ENCODE measurements at regions not wholly inside any gene's neighbourhood (a gene's known extent, or its start where the extent isn't known, plus 50 kb on each side); places are given as distances from the start of the nearest gene placed in this dataset.
"Not testable (repeated sequence)": the region's sequence is repeated elsewhere in the genome, so short reads cannot be mapped to it uniquely, and the experiment has no call there.

- no peak for DNase-seq
Measured at GRCh38 chr2:236348976-236349375, 84.8 kb upstream of the ASB18 start.

DNA sequence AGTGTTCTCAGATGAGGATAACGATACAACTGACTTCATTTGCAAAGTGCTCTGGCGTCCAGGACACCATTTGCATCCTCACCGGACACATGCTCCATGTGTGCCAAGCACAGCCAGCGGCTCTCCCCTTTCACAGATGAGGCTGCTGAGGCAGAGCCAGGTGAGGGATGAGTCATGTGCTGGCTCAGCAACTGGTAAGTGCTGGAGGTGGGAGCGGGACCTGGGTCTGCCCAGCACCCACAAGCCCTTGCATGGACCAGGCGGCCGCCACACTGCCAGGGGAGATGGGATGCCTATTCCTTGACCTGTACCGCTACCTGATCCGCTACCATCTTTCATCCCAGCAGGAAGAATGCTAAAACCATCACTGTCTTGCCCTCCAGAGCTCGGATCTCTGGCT is 86.2 kb upstream of the ASB18 start:
- DNase-seq, result no peak

DNA sequence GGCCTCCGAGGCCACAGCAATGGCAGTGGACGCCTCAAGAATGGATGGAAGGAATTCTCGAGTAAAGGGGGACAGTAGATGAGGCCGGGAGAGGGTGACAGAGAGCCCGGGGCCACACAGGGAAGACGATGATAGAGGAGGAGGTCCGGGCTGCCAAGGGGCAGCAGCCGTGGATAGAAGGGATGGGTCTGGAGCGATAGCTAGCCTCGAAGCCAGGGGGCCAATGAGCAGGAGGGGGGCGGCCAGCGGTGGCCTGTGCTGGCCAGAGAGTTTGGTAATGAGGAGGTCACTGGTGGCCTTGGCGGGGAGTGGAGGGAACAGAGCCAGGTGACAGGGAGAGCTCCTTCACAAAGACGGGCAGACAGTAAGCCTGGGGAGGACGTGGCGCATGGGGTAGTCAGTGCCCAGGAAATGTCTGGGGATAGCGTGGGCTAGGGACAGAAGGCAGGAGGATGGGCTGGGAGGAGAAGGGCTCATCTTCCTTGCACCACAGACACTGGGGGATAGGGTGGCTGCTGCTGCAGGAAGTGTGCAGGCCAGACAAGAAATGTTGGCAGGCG is 87.8 kb upstream of the ASB18 start:
- DNase-seq, result no peak

GRCh38 chr2:236352761-236353593 is 88.8 kb upstream of the ASB18 start:
- peak; percentile 40 for DNase-seq

GRCh38 chr2:236353594-236353942 is 89.4 kb upstream of the ASB18 start:
- no peak for DNase-seq

- DNase-seq, result no peak
Measured at GRCh38 chr2:236354056-236354940, 90.1 kb upstream of the ASB18 start.

DNA sequence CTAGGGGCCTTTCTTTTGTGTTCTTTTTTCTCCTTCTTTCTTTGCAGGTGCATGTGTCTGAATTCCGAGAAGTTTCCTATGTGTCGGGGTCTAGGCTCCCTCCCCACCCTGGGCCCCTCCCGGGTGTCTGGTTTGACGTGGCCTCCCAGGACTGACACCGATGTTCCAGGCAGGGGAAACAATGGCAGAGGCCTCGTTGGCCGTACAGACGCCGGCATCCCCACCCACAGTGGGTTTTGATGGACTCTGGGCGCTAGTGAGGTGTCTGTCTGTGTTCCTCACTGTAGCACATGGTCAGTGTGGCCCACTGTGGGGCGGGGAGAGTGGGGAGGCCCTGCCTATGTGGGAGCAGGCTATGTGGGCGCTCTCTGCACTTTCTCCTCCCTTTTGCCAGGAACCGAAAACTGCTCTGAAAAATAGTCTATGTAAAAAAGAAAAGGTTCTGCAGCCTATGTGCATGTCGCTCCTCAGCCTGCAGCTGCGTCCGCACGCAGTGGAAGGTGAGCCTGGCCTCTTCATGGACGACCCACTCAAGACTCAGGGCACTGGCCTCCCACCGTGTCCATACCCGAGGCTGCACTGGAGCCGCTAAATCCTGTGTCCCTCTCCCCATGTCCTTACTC is 90.9 kb upstream of the ASB18 start:
- no peak for DNase-seq

- DNase-seq, result no peak
Measured at GRCh38 chr2:236355911-236356310, 91.7 kb upstream of the ASB18 start.

DNA sequence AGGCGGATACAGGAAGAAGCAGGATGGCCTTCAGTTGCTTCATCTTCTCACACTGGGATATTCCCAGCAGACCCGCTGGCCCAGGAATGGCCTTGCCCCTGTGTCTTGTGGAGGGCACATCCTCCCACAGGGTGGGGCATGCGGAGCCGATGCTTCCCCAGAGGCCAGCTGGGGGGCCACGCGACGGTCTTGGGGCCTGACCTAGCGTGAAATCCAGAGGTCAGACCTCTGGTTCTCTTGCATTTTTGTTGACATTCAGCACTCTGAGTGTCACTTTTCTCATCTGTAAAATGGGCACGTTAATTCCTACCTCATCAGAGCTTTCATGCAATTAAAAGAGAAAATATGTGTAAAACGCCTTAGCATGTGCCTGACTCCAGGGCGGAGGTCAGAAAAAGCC is 92.1 kb upstream of the ASB18 start:
- not testable (repeated sequence) for DNase-seq

GRCh38 chr2:236358482-236358881 is 94.3 kb upstream of the ASB18 start:
- not testable (repeated sequence) for DNase-seq

DNA sequence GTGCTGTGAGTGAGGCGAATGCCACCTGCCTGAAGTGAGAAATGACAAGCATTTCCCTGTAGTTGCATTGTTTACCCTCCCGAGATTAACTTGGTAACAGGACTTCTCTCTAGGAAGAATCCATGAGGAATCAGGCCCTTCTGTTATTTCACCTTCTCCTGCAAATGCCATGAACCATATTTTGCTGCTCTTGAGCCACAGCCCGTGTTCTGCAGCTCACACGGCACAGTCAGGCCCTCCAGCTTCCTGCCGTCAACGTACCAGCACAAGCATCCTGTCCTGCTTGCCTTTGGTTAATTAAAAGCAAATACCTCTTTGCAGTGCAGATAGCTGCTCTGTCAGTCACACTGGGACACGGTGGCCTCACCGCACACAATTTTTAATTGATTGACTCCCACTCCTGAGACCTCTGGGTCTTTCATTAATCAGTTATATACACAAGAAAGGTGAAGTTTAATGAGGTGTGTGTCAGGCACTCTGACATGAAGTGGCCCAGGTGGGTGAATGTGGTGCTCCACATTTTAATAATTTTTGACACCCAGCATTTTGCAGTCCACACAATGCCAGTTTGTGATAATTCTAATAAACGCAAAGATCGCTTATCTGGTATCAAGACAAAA is 95.3 kb upstream of the ASB18 start:
- DNase-seq, result no peak

- DNase-seq, result no peak
Measured at GRCh38 chr2:236360496-236360895, 96.3 kb upstream of the ASB18 start.

DNA sequence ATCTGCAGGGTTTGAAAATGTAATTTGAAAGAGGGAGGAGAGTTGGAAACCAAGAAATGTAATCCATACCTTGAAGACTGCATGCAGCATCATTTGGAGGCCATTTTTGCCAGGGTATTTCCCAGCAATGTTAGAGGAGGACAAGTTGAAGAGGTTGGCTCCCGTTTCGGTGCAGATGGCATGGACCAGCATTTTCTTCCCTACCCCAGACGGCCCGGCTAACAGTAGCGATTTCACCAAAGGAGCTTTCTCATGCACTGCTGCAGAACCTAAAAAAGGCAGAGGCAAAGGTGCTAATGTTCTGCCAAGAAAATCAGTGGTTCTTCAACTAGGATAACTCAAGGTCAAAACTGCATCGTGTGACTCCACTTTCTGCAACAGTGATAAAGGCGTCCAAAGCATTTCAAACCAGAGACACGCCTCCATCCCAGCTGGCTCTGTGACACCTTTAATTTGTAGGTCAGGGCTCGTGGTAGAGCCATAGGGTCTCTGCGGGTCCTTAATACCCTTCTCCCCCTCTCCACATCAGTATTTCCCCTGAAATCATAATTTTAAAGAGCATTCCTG is 99.6 kb upstream of the ASB18 start:
- DNase-seq, result no peak

DNA sequence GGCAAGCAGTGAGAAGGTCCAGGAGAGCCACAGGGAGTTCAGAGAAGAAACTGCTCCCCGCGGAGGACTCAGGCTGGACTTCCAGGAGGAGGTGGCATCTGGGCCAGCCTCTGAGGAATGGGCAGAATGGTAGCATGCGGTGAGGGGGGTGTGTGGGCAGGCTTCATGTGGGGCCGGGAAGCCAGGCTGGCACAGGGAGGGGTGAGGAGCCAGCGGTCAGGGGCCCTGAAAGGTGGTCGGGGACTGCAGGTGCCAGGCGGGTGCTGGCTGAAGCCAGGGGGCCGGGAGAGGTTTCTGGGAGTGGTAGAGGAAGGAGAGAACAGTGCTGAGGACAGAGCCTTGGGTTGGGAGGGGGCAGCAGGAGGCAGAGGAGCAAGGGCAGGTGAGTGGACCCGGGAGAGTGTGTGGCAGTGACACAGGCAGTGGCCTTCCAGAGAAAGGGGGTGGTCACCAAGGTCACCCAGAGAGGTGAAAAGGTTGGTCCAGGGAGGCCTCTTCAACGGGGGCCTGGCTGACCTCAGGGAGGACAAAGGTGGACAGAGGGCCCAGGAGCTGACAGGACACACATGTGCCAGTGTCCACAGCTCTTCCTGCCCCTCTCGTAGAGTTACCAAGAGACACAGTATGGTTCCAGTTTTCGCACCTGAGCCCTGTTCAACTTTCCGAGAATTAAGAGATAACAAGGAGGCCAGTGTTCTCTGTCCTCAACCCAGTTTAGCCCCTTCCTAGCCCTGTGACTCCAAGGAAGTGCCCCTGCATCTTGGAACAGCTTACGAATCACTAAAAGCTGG is 101.2 kb upstream of the ASB18 start:
- DNase-seq, result no peak

DNA sequence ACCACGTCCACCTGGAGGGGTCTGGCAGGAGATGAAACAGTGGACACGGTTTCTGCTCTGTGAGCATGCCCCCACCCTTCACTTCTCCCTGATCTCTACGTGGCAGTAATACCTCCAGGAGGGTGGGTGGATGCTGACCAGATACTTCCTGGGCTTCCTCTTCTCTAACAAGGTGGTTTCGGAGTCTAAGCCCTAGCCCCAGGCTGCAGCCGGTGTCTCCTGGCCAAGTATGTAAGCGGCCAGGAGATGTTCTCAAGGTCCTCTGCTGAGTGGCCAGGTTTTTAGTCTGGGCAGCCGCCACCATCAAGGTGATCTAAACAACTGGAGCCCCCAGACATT is 101.8 kb upstream of the ASB18 start:
- DNase-seq, result no peak

GRCh38 chr2:236366397-236366796 is 102.2 kb upstream of the ASB18 start:
- DNase-seq, result peak; percentile 34

DNA sequence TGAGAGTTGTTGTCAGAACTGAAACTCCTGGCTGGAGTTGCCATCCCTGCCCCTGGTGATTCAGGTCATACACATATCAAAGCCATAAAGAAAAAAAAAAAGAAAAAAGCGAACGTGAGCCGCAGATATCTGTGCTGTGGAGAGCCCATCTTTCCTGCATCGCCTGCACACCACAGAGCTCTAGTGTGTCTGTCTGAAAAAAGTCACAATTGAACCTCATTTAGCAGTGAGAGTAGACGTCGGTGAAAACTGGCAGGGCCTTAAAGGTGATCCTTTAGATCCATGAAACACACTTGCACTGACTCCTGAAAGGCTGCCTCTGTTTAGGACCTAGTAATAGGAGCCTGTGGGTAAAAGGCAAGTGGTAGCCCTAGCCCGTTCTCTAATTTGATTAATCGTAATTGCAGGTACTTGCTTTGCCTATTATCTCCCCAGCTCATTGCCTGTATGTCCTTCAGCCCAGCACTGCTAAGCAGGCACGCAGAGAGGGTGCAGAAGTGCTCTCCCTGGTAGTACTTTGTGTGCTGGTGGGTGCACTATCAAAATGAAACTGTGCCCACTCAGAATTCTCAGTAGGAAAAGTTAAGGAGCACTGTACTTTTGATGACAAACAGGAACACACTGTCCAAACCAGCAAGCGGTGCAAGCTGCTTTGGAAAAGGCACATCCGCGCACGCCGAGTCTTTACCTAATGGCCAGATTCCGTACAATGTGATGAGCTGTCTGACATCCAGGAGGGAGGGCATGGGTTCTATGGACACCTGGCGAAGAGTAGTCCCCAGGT is 103.5 kb upstream of the ASB18 start:
- DNase-seq, result no peak

DNA sequence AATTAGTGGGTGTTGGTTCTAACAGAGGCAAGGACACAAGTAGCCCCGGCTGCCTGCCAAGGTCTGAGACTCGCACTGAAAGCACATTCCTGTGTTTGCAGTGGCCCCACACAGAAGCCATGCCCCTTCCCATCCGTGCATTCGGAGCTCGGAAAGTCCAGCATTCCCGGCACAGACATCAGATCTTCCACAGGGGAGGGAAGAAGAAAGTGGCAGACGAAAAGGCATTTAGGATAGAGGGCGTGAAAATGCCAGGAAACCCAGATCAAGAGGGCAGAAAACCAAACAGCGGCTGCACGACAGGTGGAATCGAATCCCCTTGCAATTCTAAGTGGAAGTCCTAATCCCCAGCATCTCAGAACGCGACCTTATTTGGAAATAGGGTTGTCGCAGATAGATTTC is 105.5 kb upstream of the ASB18 start:
- no peak for DNase-seq

- no peak for DNase-seq
Measured at GRCh38 chr2:236370847-236371409, 106.7 kb upstream of the ASB18 start.

DNA sequence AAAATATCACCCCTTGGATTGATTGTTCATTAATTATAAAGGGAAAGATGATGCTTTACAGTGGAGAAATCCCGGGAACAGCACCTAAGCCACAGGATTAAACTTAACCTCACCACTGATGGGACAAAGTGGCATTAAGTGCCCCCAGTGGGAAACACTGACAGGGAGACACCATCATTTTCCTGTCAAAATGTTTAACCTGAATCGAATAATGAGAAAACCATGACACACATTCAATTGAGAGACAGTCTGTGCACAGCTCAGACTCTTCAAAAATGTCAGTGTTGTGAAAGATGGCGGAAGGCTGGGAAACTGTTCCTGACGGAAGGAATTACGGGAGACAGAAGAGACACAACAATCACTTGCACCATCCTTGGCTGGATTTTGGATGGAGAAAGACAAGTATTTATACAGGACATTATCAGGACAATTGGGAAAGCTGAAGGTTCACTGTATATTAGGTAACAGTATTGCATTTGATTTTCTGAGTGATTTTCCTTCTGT is 111.8 kb upstream of the ASB18 start:
- no peak for DNase-seq
